ENCODE measurements at regions not wholly inside any gene's neighbourhood (a gene's known extent, or its start where the extent isn't known, plus 50 kb on each side); places are given as distances from the start of the nearest gene placed in this dataset.

DNA sequence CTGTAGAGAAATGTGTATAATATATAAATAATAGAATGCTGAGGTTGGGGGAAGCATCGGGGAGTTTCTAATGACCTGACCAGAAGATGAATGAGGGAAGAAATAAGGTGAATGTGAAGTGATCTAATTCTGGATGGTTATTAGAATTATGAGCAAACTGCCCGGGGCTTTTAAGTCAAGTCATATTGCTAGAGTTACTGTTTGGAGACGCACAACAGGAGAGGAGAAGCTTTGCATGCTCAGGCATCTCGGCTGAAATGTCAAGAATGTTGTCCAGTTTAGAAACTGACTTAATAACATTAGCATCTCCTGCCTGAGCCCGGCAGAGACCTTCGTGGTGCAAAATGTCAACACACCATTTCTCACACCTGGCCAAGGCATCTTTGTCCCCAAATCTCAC lies 119.1 kb downstream of the RRAGC start:
- TF ChIP-seq EZH2 (IDR thresholded peaks at IDR 0.05; ENCODE audit: low read length, missing control alignments) = no peak
- TF ChIP-seq, protein P1, sequence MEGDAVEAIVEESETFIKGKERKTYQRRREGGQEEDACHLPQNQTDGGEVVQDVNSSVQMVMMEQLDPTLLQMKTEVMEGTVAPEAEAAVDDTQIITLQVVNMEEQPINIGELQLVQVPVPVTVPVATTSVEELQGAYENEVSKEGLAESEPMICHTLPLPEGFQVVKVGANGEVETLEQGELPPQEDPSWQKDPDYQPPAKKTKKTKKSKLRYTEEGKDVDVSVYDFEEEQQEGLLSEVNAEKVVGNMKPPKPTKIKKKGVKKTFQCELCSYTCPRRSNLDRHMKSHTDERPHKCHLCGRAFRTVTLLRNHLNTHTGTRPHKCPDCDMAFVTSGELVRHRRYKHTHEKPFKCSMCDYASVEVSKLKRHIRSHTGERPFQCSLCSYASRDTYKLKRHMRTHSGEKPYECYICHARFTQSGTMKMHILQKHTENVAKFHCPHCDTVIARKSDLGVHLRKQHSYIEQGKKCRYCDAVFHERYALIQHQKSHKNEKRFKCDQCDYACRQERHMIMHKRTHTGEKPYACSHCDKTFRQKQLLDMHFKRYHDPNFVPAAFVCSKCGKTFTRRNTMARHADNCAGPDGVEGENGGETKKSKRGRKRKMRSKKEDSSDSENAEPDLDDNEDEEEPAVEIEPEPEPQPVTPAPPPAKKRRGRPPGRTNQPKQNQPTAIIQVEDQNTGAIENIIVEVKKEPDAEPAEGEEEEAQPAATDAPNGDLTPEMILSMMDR (conservative IDR thresholded peaks at IDR 0.05 in 1 of 2, IDR thresholded peaks at IDR 0.05 in 1 of 2; ENCODE audit: low read depth in 1 of 2, low read length in 2 of 2) = no peak

All from fibroblast of lung (primary cell).